ENCODE measurements at regions not wholly inside any gene's neighbourhood (a gene's known extent, or its start where the extent isn't known, plus 50 kb on each side); places are given as distances from the start of the nearest gene placed in this dataset.
"Not testable (repeated sequence)": the region's sequence is repeated elsewhere in the genome, so short reads cannot be mapped to it uniquely, and the experiment has no call there.

DNA sequence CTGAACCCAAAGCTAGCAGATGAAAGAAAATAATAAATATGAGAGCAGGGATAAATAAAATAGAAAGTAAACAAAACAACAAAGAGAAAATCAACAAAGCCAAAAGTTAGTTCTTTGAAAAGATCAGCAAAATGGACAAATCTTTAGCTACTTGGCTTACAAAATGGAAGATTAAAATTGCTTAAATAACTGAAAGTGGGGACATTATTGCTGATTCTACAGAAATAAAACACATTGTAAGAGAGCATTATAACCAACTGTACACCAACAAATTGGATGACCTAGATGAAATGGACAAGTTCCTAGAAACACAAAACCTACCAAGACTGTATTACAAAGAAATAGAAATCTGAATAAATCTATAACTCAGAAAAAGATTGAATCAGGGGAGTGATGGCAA is 238.3 kb upstream of the C1orf87 start:
- DNase-seq: no peak

DNA sequence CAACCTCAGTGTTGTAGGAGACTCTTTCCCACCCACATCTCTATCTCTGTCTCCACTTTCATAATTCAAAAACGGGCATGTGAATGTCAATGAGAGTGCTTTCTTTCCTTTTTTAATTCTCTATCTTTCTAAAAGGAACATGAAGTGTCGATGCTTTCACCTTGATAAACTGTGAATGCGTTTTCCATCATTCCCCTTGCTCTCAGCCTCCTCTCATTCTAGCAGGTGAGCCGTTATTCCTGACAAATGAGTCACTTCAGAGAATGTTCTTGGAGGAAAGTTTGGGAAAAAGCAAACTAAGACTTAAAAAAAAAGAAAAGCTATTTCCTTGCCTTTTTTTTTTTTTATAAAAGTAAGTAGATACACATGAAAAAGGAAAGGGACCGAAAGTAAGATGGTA is 226.0 kb upstream of the C1orf87 start:
- no peak for DNase-seq

DNA sequence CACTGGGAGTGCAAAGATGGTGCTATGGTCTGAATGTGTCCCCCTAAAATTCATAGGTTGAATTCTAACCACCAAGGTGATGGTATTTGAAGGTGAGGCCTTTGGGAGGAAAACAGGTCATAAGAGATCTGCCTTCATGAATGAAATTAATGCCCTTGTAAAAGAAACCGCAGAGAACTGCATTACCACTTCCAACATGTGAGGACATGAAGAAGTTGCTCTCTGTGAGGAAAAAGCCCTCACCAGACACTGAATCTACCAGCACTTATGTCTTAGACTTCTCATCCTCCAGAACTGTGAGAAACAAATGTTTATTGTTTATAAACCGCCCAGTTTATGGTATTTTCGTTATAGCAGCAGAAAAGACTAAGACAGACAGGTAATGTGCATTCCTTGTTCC is 224.7 kb upstream of the C1orf87 start:
- DNase-seq: no peak

DNA sequence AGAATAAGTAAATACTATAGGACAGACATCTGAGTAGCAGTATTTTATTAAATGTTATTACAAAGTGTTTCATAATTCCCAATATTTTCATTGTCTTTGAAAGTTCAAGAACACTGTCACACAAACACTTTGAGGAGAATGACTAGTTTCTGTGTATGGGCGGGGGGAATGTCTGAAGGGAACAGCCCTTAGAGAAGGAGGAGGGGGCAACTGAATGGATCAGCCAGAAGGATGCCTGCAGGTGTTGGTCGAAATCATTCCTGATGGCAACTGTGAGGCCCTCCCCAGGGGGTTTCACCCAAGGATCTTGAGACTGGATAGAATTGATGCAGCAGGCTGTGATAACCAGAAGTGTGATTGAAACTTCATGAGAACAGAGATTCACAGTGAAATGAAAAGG is 223.2 kb upstream of the C1orf87 start:
- DNase-seq: no peak

DNA sequence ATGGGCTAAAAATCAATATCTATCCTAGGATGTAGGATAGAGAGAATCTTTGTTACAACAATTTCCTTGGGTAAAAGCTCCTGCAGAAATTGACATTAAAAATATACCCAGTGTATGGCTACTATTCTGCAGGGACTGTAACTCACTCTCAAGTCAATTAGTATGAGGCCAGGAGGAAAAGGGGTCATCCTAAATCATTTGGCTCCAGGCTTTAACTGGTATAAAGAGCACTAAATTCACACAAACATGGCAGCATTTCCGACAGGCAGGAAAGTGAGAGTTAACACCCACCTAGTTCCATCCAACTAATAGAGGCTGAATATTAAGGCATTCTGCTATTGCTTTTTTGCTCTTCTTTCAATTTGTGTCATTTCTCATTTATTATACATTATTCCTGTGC is 218.6 kb upstream of the C1orf87 start:
- no peak for DNase-seq

DNA sequence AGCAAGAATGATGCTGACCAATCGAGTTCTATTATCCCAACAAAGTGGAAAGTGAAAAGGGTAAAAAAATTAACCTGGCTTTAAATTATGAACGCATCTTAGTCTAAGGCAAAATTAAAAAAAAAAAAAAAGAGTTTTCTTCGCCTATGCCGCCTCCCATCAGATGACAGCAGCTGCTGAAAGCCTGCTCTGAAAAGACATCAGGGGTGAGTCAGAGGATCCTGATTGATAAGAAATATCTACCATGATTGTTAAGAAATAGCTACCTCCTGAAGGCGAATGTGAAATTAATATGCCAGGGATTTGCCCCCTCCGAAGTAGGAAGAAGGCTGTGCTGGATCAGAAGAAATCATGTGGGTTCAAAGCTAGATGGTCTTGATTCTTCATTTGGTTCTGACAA is 216.8 kb upstream of the C1orf87 start:
- DNase-seq: no peak

DNA sequence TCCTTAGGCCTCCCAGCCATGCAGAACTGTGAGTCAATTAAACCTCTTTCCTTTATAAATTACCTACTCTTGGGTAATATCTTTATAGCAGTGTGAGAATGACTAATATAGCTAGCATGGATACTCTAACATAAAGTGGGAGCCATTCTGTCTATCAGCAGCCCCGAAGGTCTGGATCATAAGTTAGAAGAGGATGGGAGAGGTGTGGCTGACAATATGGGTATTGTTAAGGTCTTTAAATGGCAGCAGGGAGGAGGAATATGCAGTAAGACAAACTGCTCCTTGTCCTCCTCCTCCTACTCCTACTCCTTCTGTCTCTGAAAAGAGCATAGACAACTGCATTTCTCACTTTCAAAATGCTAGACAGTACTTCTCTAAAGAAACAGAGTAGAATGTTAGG is 214.0 kb upstream of the C1orf87 start:
- DNase-seq: no peak

DNA sequence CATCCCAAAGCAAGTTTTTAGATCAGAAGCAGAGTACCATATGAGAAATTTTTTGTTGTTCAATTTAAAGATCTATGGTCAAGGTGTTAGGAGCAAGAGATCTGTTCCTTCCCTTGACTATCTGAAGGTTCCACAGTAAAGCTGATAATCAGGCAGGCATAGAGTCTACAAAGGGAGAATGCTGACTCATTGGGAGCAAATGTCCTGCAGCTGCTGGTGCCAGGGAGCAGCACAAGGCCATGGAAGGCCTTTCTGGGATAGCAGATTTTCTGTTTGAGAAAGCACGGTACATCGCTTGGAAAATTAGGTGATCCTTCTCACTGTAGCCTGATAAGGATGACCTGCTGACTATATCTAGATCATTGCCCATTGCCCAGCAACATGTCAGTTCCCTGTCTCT is 210.1 kb upstream of the C1orf87 start:
- DNase-seq: no peak

DNA sequence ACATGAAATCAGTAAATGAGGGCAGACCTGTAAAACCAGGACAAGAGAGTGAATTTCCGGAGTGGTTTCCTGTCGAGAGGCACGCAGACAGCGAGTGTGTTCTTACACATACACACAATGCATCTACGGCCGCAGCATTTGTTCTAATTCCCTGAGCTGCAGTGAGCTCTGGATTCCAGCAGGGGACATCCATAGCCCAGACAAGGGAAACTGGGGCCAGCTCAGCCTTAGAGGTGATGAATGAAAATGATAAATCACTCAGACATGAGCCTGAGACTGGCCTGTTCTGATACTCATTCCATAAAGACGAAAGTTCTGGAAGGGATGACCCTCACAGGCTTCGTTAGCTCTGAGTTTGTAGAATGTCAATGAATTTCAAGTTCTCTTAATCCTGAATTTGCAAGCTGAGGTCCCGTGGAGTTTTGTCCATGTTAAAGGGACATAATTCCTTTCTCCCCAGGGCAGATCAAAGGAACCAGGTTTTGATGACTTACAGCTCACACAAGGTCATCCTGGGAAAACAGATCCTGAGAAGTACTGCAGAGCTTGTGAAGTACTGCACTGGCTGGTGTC is 207.9 kb upstream of the C1orf87 start:
- peak; percentile 57 for DNase-seq

DNA sequence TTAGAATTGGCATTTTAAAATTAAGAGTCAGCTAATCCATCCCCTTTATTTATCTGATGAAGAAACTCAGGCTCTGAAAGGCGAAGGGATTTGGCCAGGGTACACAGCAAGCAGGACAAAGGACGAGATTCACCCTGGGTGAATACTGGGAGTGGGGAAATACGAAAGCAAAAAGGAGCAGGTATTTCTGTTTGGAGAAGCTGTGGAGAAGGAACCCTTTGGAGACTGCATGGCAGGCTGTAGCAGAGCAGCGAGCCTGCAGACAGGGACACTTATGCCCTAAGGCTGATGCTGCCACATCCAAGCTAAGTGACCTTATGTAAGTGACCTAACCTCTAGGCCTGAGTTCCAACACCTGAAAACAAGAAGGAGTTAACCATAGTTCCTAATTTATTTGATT is 207.2 kb upstream of the C1orf87 start:
- DNase-seq: no peak

DNA sequence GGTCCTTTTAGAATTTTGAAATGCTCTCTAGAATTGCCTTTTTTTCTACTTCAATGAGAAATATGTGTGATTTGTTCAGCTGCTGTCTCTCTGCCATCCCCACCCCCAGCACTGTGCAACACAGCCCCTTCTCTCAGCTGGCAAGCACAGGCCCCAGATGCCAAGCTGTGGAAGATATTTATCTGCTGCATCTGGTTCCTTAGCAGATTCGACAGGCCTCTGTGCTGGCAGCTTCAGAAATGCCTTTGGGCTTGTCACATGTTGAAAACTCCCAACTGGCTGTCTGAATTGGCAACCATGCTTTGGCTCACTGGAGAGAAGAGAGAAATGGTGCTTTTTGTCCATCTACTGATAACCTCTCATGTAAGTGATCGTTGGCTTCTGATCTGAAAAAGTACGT is 206.7 kb upstream of the C1orf87 start:
- no peak for DNase-seq

DNA sequence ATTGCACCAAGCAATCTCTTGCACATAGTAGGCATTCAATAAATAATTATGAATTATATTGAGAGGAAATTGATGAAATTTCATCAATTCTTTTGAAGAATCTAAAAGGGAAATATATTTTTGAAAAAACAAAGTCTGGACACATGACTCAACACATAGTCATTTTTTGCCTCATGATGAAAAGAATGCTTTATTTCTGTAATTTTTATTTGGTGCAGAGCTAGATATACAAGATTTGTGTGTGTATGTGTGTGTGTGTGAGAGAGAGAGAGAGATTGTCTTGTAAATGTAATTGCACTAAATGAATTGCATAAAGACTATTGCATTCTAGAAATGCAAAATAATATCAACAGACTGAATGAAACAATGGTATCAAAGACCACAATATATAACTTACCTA is 206.2 kb upstream of the C1orf87 start:
- DNase-seq: no peak

DNA sequence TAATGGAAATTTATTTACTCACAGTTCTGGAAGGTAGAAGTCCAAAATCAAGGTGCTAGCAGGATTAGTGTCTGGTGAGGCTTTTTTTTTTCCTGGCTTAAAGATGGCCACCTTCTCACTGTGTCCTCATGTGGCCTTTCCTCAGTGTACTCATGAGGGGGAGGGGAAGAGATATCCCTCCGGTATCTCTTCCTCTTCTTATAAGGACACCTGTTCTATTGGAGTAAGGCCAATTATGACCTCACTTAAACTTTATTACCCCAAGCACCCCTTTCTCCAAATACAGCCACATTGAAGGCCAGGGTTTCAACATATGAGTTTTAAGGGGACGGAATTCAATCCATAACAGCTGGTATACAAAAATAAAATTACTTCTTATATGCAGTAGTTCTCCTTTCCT is 203.7 kb upstream of the C1orf87 start:
- DNase-seq: no peak

DNA sequence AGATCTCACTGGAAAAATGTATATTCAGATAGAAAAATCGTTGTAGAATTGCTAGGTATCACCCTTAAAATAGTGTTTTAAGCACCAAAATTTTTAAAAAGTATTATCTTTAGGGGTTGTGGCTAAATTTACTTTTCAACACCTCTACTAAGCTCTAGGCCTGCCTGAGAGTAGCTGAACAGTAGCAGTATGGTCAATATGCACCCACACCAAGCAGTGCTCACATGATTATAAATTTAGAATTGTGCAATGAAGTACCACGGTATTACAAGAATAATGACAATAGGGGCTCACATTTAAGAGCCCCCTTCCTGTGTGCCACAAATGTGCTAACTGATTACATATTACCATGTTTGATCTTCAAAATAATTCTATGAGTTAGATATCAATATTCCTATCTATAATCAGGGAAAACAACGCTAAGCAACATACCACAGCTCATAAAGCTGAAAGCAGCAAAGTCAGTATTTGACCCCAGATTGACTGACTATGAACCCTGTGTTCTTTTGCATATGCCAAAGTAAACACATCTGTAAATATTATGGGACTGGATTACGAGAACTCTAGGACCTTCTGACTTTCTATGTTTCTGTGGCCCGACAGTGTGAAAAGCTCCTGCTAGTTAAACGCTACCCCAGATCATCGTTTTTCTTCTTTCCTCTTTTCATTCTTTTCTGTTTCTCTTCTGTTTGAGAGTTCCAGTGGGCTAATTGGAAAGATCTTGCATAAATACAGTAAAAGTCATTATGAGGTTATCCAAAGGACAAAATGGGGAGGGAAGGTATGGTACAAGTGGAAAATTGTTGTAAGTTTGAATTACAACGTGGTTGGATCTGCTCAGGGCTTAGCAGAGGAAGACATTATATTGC is 201.1 kb upstream of the C1orf87 start:
- DNase-seq: no peak

DNA sequence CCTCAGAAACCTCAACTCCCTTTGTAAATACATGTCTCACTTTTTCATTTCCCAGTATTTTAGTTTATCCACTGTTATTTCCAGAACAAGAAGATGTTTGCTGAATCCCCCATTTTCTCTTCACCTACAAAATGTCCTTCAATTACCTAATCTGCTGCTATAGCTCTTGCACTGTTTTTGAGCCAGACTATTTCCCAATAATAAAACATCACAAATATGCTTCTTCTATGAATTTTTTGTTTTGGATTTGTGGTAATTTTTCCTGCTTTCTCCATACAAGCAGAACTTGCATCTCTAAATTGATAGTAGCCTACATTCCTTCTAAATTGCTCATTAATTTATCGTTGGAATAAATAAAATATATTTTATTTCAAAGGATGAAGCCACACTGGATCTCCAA is 199.6 kb upstream of the C1orf87 start:
- DNase-seq: no peak

DNA sequence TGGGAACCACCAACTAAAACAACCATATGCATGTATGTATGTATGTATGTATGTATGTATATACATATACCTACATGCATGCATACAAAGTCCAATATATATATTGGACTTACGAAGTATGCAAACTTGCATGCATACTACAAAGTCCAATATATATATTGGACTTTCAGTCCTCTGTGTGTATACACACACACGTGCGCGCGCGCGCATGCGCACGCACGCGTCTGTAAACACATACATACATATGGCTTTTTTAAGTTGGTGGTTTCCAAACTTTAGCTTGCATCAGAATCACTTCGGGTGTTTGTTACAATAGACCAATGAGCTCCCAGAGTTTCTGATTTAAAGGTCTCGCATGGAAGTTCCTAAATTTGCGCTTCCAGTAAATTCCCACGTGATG is 197.5 kb upstream of the C1orf87 start:
- no peak for DNase-seq

DNA sequence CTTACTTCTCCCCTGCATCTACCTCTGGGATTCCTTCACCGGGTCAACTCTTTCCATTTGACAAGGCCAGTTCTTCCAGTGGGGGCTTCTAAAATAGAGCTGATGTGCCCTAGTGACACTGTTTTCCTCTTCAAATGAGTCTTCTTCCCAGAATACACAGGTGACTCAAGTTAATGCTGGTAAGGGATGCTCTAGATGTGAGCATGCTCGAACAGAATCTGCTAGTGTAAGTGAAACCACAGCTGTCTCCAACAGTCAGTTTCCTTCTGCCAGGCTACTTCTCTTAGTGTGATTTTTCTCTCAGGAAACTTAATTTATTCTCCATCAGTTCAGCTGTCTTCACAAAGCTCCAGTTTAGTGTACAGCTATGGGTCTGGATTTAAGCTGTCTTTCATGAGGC is 194.9 kb upstream of the C1orf87 start:
- DNase-seq: no peak

DNA sequence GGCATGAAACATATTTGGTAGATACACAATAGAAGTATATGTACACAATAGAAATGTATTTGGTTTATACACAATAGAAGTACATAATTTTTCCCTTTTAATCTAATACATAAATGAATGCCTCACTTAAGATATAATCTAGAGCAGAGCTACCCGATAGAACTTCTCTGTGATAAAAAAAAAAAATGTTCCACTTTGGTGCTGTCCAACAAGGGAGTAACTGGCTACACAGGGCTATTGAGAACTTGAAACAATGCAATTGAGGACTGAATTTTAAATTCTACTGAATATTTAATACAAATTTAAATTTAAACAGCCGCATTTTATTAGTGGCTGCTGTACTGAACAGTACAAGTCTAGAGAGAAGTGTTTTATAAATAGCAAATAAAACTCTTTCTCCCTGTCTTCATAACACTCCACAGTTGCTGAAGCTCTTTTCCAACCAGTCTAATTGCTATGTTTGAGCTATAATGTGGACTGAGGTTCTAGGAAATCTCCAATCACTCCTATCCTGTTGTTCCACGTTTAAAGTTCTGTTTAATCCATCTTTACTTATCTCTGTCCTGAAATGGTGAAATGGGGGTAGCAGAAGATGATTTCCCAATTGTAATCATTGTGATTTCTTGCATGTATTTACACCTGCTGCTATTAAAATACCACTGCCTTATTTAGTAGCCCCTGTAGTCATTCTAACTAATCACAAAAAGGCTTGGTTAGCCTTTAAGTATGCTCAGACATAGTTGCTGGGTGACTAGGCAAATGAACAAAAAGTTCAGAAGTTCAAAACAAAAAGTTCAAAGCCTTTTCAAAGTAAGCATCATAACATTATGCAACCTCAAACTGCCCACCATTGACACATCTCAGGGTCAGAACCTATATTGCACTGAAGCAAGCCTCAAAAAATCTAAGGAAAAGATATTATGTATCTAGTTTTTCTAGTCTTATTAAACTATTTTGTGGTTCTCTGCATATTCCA is 192.3 kb upstream of the C1orf87 start:
- DNase-seq: no peak

DNA sequence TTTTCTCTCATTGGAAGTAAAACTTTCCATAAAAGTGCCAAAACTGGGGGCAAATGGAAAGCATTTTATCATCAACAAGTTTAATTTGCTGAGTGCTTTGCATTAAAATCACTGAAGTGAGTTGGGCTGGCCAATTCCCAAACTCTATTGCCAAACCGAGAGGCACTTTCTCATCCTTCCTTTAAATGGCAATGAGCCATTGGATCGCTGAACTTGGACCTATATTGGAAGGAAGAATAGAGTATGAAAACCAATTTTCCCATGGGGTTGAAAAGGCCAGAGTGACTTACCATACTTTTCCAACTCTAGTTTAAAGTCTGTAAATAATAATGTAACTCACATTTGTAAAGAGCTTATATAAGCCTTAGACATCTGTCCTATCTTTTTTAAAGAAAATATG is 189.1 kb upstream of the C1orf87 start:
- DNase-seq: no peak

DNA sequence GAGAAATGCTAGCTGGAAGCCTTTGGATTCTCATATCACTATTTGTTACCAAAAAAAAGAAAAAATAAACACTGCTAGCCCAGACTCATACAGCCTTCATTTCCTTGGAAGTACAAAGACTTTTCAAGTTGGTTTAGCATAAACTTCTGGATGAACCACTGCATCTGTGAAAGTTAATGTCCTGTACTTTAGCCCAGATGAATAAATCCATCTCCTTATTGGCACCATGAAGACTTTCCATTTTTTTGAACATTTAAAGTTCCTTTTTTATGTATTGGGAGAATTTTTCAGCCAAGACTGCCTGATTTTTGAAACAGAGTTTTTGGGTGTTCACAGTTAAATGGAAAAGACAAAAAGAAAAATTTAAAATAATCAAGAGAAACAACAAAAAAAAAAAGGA is 184.0 kb upstream of the C1orf87 start:
- DNase-seq: no peak

DNA sequence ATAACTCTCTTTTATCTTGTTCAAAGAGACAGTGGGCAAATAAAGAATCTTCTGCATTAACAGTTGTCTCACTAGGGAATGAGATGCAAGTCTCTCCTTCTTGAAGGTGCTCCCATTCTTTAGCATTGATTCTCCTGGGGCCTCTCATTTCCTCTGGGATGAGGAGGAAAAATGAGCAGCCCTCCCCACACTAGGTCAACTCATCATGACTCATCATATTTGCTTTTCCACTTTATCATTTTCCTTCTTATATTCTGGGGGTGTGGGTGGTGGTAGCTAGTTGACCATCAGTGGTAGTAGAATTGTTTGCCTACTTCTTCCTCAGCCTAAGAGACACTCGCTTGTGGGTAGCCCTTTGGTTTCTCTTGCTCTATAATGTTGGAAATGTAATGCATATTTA is 182.0 kb upstream of the C1orf87 start:
- DNase-seq: no peak

DNA sequence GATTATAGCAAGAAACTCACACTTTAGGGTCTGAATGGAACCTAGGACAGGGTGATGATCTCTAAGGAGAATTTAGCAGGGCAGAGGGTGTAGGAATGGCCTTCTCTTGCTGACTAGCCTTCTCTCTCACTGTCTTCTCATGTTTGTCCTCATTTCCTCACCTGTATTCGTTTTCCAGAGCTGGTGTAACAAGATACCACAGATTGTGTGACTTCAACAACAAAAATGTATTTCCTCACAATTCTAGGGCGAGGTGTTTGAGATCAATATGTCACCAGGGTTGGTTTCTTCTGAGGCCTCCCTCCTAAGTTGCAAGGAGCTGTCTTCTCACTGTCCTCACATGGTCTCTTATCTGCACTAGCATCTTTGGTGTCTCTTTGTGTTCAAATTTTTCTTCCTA is 177.9 kb upstream of the C1orf87 start:
- DNase-seq: no peak

DNA sequence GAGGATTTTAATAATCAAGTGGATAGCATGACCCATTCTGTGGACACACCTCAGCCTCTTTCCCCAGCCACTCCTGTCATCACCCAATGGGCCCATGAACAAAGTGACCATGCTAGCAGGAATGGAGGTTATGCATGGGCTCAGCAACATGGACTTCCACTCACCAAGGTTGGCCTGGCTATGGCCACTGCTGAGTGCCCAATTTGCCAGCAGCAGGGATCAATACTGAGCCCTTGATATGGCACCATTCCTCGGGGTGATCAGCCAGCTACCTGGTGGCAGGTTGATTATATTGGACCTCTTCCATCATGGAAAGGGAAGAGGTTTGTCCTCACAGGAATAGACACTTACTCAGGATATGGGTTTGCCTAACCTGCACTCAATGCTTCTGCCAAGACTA is 173.9 kb upstream of the C1orf87 start:
- DNase-seq: not testable (repeated sequence)

DNA sequence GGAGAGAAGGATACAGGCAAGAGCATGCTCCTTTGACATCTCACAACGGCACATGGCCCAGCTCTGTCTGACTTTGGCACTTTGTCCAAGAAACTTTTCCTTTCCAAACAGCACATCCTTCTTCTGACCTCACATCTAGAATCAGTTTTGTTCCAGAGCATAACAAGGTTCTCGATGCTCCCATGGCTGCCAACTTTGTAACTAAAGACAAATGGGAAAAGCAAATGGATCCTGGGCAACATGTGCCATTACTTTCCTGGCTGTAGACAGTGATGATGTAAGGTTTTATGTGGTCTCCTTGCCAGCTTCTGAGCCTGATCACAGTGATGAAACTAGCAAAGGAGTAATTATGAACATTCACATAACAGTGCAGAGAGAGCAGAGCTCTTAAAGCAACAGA is 171.8 kb upstream of the C1orf87 start:
- no peak for DNase-seq

Data from activated CD4-positive, alpha-beta T cell treated with anti-CD3 and anti-CD28 coated beads, Interleukin-10, Interleukin-2, amounts not matched to agents 100 ng/mL and 50 ng/mL, durations not matched to agents 16 hours and 8 hours (primary cell).